ENCODE measurements at regions not wholly inside any gene's neighbourhood (a gene's known extent, or its start where the extent isn't known, plus 50 kb on each side); places are given as distances from the start of the nearest gene placed in this dataset.

DNA sequence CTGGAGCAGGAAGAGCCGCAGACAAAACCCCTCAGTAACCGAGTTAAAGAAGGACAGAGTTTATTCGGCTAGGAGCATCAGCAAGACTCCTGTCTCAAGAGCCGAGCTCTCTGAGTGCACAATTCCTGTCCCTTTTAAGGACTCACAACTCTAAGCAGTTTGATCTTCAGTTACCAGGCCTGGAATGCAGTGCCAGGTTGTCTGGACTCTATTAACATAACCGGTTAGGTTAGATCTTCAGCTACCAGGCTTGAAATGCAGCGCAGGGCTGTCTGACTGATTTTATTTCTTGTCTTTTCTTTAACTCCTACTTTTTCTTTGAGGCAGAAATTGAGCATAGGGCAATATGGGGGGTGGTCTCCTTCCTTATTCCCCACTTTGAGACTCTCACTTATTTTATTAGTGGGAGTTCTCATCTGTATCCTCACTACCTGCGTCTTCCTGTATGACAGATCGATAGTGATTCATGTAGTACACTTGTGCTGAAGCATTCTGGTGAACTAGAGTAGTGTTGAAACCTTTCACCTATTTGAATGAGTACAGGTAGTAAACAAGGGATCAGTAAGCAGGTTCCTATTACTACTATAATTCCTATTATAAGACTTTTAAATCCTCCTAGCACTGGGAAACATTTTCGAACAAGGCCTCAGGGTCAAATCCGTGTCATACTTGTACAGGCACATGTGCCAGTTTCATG is 325.0 kb downstream of the CGGBP1 start:
- TF ChIP-seq, protein P1, sequence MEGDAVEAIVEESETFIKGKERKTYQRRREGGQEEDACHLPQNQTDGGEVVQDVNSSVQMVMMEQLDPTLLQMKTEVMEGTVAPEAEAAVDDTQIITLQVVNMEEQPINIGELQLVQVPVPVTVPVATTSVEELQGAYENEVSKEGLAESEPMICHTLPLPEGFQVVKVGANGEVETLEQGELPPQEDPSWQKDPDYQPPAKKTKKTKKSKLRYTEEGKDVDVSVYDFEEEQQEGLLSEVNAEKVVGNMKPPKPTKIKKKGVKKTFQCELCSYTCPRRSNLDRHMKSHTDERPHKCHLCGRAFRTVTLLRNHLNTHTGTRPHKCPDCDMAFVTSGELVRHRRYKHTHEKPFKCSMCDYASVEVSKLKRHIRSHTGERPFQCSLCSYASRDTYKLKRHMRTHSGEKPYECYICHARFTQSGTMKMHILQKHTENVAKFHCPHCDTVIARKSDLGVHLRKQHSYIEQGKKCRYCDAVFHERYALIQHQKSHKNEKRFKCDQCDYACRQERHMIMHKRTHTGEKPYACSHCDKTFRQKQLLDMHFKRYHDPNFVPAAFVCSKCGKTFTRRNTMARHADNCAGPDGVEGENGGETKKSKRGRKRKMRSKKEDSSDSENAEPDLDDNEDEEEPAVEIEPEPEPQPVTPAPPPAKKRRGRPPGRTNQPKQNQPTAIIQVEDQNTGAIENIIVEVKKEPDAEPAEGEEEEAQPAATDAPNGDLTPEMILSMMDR (IDR thresholded peaks at IDR 0.05): no peak
- no peak for TF ChIP-seq ATF1 (CRISPR knock-in tag; IDR thresholded peaks at IDR 0.05)
- TF ChIP-seq TP53 (CRISPR knock-in tag; IDR thresholded peaks at IDR 0.05): no peak
- no peak for TF ChIP-seq ARID4B (CRISPR knock-in tag; IDR thresholded peaks at IDR 0.05; ENCODE audit: borderline replicate concordance)
- TF ChIP-seq NR1H2 (CRISPR knock-in tag; IDR thresholded peaks at IDR 0.05): no peak
- TF ChIP-seq ELF4 (CRISPR knock-in tag; IDR thresholded peaks at IDR 0.05; ENCODE audit: low read depth): no peak
- TF ChIP-seq MXD4 (CRISPR knock-in tag; IDR thresholded peaks at IDR 0.05; ENCODE audit: borderline replicate concordance): no peak
- TF ChIP-seq KAT7 (CRISPR knock-in tag; IDR thresholded peaks at IDR 0.05; ENCODE audit: borderline replicate concordance): no peak
- no peak for TF ChIP-seq FOXJ3 (CRISPR knock-in tag; IDR thresholded peaks at IDR 0.05; ENCODE audit: borderline replicate concordance)
- no peak for TF ChIP-seq ZNF263 (CRISPR knock-in tag; IDR thresholded peaks at IDR 0.05; ENCODE audit: low read depth)
- no peak for TF ChIP-seq JUN (CRISPR knock-in tag; IDR thresholded peaks at IDR 0.05)
- TF ChIP-seq, protein P2, sequence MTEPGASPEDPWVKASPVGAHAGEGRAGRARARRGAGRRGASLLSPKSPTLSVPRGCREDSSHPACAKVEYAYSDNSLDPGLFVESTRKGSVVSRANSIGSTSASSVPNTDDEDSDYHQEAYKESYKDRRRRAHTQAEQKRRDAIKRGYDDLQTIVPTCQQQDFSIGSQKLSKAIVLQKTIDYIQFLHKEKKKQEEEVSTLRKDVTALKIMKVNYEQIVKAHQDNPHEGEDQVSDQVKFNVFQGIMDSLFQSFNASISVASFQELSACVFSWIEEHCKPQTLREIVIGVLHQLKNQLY (CRISPR knock-in tag; IDR thresholded peaks at IDR 0.05): no peak
- TF ChIP-seq, protein P3, sequence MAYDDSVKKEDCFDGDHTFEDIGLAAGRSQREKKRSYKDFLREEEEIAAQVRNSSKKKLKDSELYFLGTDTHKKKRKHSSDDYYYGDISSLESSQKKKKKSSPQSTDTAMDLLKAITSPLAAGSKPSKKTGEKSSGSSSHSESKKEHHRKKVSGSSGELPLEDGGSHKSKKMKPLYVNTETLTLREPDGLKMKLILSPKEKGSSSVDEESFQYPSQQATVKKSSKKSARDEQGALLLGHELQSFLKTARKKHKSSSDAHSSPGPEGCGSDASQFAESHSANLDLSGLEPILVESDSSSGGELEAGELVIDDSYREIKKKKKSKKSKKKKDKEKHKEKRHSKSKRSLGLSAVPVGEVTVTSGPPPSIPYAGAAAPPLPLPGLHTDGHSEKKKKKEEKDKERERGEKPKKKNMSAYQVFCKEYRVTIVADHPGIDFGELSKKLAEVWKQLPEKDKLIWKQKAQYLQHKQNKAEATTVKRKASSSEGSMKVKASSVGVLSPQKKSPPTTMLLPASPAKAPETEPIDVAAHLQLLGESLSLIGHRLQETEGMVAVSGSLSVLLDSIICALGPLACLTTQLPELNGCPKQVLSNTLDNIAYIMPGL (CRISPR knock-in tag; IDR thresholded peaks at IDR 0.05): no peak
